WTC11 (cell line): ENCODE measurements at regions not wholly inside any gene's neighbourhood (a gene's known extent, or its start where the extent isn't known, plus 50 kb on each side); places are given as distances from the start of the nearest gene placed in this dataset.

Experiments
- FOXK1 ChIP-seq: sonication (generic); formaldehyde crosslinking; IDR thresholded peaks from 2 replicates; pipeline ENCODE4 v1.8.0; 2022; ENCODE audit warnings: mild to moderate bottlenecking, moderate library complexity, missing genetic modification reagents
- IRF1 ChIP-seq: sonication (generic); formaldehyde crosslinking; IDR thresholded peaks from 2 replicates; pipeline ENCODE4 v1.8.0; 2023; ENCODE audit warnings: missing genetic modification reagents
- NR2C2 ChIP-seq: sonication (generic); formaldehyde crosslinking; IDR thresholded peaks from 2 replicates; pipeline ENCODE4 v1.8.0; 2022; ENCODE audit warnings: mild to moderate bottlenecking, missing genetic modification reagents
- TF ChIP-seq, protein P1 (sequence below): fragments of 200-600 bp; IDR thresholded peaks from 2 replicates; pipeline ENCODE4 v1.8.0; 2022; ENCODE audit warnings: antibody characterized with exemption

GRCh38 chr4:53816561-53816960, 225.3 kb upstream of the LNX1 start:
- TF ChIP-seq NR2C2 (no peak), IRF1 (CRISPR knock-in tag) (no peak), FOXK1 (CRISPR knock-in tag) (no peak)
- TF ChIP-seq, protein P1, sequence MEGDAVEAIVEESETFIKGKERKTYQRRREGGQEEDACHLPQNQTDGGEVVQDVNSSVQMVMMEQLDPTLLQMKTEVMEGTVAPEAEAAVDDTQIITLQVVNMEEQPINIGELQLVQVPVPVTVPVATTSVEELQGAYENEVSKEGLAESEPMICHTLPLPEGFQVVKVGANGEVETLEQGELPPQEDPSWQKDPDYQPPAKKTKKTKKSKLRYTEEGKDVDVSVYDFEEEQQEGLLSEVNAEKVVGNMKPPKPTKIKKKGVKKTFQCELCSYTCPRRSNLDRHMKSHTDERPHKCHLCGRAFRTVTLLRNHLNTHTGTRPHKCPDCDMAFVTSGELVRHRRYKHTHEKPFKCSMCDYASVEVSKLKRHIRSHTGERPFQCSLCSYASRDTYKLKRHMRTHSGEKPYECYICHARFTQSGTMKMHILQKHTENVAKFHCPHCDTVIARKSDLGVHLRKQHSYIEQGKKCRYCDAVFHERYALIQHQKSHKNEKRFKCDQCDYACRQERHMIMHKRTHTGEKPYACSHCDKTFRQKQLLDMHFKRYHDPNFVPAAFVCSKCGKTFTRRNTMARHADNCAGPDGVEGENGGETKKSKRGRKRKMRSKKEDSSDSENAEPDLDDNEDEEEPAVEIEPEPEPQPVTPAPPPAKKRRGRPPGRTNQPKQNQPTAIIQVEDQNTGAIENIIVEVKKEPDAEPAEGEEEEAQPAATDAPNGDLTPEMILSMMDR, result no peak
